ENCODE measurements at regions not wholly inside any gene's neighbourhood (a gene's known extent, or its start where the extent isn't known, plus 50 kb on each side); places are given as distances from the start of the nearest gene placed in this dataset.
A peak's percentile ranks its signal among the peaks of the same experiment; 100 is the strongest.

GRCh38 chrX:81489987-81490386, 288.1 kb downstream of the SH3BGRL start:
- Mint-ChIP-seq H3K27me3 (ENCODE audit: low read depth) (no peaks in the 10 kb centered on the region), H3K9me3 (peaks cover 2% of the 10 kb centered on the region), H3K27ac (no peak overlapping the region), H3K4me3 (no peak overlapping the region), H3K36me3 (ENCODE audit: low read depth) (no peaks in the 10 kb centered on the region), H3K4me1 (no peaks in the 10 kb centered on the region)
- TF ChIP-seq, protein P1, sequence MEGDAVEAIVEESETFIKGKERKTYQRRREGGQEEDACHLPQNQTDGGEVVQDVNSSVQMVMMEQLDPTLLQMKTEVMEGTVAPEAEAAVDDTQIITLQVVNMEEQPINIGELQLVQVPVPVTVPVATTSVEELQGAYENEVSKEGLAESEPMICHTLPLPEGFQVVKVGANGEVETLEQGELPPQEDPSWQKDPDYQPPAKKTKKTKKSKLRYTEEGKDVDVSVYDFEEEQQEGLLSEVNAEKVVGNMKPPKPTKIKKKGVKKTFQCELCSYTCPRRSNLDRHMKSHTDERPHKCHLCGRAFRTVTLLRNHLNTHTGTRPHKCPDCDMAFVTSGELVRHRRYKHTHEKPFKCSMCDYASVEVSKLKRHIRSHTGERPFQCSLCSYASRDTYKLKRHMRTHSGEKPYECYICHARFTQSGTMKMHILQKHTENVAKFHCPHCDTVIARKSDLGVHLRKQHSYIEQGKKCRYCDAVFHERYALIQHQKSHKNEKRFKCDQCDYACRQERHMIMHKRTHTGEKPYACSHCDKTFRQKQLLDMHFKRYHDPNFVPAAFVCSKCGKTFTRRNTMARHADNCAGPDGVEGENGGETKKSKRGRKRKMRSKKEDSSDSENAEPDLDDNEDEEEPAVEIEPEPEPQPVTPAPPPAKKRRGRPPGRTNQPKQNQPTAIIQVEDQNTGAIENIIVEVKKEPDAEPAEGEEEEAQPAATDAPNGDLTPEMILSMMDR (IDR thresholded peaks at IDR 0.05; ENCODE audit: unreplicated experiment in 3 of 3): peak in 2 of 3 experiments; percentile 12 to 25

DNA sequence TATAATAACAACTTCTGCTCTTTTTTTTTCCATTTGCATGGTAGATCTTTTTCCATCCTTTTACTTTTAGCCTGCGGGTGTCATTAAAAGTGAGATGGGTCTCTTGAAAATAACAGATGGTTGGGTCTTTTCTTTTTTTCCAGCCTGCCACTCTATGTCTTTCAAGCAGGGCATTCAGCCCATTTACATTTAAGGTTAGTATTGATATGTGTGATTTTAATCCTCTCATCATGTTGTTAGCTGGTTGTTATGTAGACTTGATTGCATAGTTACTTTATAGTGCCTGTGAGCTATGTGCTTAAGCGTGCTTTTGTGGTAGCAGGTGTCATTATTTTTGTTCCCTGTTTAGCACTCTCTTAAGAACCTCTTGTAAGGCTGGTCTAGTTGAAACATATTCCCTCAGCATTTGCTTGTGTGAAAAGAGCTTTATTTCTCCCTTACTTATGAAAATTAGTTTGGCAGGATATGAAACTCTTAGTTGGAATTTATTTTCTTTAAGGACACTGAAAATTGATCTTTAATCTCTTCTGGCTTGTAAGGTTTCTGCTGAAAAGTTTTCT, 326.1 kb downstream of the SH3BGRL start:
- no peaks in the 10 kb centered on the region for H3K27me3 Mint-ChIP-seq (ENCODE audit: low read depth)
- no peak overlapping the region for H3K4me3 Mint-ChIP-seq
- H3K4me1 Mint-ChIP-seq: no peaks in the 10 kb centered on the region
- H3K27ac Mint-ChIP-seq: no peak overlapping the region
- H3K36me3 Mint-ChIP-seq (ENCODE audit: low read depth): no peaks in the 10 kb centered on the region
- TF ChIP-seq, protein P1 (IDR thresholded peaks at IDR 0.05; ENCODE audit: unreplicated experiment in 3 of 3): no peak
- peaks cover 14% of the 10 kb centered on the region for H3K9me3 Mint-ChIP-seq

DNA sequence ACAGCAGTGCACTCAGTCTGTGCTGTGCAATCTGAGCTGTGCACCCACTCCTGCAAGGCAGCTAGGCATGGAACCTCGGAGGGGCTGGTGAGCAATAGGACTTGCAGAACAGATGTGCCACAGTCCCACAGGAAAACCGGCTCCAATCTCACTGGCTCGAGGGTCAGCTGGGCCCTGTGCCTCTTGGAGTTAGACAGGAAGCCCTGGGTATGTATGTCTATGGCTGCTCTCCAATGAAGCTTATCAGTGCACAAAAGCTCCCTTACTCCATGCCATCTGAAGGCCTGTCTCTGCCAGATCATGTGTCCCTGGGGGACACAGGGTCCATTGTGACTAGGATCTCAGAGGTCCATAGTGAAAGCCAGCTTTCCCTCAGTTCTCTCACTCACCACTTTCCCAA, 335.8 kb downstream of the SH3BGRL start:
- Mint-ChIP-seq H3K4me1 (no peaks in the 10 kb centered on the region), H3K27me3 (ENCODE audit: low read depth) (no peaks in the 10 kb centered on the region), H3K27ac (no peak overlapping the region), H3K4me3 (no peak overlapping the region), H3K36me3 (ENCODE audit: low read depth) (no peaks in the 10 kb centered on the region), H3K9me3 (peaks cover 26% of the 10 kb centered on the region)
- TF ChIP-seq, protein P1 (IDR thresholded peaks at IDR 0.05; ENCODE audit: unreplicated experiment in 3 of 3): no peak

- no peaks in the 10 kb centered on the region for H3K27me3 Mint-ChIP-seq (ENCODE audit: low read depth)
- no peaks in the 10 kb centered on the region for H3K4me1 Mint-ChIP-seq
- TF ChIP-seq, protein P1 (IDR thresholded peaks at IDR 0.05; ENCODE audit: unreplicated experiment in 3 of 3): no peak
- no peak overlapping the region for H3K27ac Mint-ChIP-seq
- H3K36me3 Mint-ChIP-seq (ENCODE audit: low read depth): no peaks in the 10 kb centered on the region
- H3K4me3 Mint-ChIP-seq: no peak overlapping the region
- peaks cover 17% of the 10 kb centered on the region for H3K9me3 Mint-ChIP-seq
Observed at GRCh38 chrX:81542255-81542654, 340.4 kb downstream of the SH3BGRL start.

DNA sequence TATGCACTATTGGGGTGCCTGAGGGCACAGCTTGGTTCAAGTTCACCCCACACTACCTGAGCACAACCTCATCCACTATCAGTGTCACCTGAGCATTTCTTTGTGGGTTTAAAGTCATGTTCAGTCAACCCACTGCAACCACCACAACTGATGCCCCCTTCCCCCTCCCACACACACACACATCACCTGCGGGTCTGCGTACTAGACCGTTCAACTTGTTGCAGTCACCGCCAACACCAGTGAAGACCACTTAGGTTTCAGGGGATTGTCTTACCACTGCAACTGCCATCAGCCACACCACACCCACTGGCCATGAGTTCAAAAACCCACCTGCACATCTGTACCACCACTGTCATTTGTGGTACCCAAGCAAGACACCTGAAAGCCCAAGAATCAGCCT, 355.0 kb downstream of the SH3BGRL start:
- TF ChIP-seq, protein P1 (IDR thresholded peaks at IDR 0.05; ENCODE audit: unreplicated experiment in 3 of 3): no peak
- Mint-ChIP-seq H3K4me1 (no peaks in the 10 kb centered on the region), H3K27ac (no peak overlapping the region), H3K4me3 (no peak overlapping the region), H3K9me3 (no peaks in the 10 kb centered on the region), H3K36me3 (ENCODE audit: low read depth) (no peaks in the 10 kb centered on the region), H3K27me3 (ENCODE audit: low read depth) (no peaks in the 10 kb centered on the region)

DNA sequence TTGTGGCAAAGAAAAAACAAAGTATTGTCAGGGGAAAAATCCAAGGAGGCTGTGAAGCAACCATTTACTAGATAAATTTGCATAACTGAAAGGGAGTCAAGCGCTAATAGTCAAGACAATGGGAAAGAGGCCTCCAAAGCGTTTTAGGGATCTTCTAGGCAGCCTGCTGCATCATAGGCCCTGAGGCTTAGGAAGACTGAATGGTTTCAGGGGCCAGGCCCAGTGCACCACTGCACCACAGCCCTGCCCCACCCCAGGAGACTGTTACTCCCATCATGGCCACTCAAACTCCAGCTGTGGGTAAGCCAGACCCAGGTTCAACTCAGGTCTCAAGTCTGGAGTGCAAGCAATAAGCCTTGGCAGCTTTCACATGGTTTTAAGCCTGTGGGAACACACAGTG, 362.9 kb downstream of the SH3BGRL start:
- Mint-ChIP-seq H3K27ac (no peak overlapping the region), H3K36me3 (ENCODE audit: low read depth) (no peaks in the 10 kb centered on the region), H3K4me3 (no peak overlapping the region), H3K4me1 (no peaks in the 10 kb centered on the region), H3K9me3 (peaks cover 4% of the 10 kb centered on the region), H3K27me3 (ENCODE audit: low read depth) (no peaks in the 10 kb centered on the region)
- TF ChIP-seq, protein P1 (IDR thresholded peaks at IDR 0.05; ENCODE audit: unreplicated experiment in 3 of 3): no peak
